Kidney (tissue), 13 donors: ENCODE measurements at regions not wholly inside any gene's neighbourhood (a gene's known extent, or its start where the extent isn't known, plus 50 kb on each side); places are given as distances from the start of the nearest gene placed in this dataset.

Source experiments
- DNase-seq, 5 donors: peaks; one replicate each; pipeline ENCODE4 v3.0.0-alpha.2; 2013 to 2020
- FAIRE-seq: peaks from 2 replicates; lab custom pipeline; 2012; peaks lifted over from hg19 to GRCh38; lab: Jason Lieb, UNC
- H3K27ac ChIP-seq, 2 donors: one replicate each; pipeline ENCODE4 v1.7.0; 2013; ENCODE audit warnings: low read depth in 2 of 2, low read length in 2 of 2, inconsistent platforms in 1 of 2
- H3K27me3 ChIP-seq: one replicate; pipeline ENCODE4 v1.7.1; 2013; ENCODE audit warnings: low read length, inconsistent platforms; ENCODE audit not compliant: control insufficient read depth, insufficient read depth
- H3K36me3 ChIP-seq, 3 donors: one replicate each; pipeline versions ENCODE4 v1.7.0 to v1.7.1; 2013; ENCODE audit warnings: low read length in 3 of 3, control low read depth in 1 of 3, inconsistent platforms in 1 of 3; ENCODE audit not compliant: insufficient read depth in 3 of 3, control insufficient read depth in 2 of 3
- H3K4me1 ChIP-seq, 3 donors: one replicate each; pipeline versions ENCODE4 v1.7.0 to v1.7.1; 2013; ENCODE audit warnings: low read length in 3 of 3, inconsistent platforms in 1 of 3, low read depth in 1 of 3; ENCODE audit not compliant: control insufficient read depth in 2 of 3, insufficient read depth in 2 of 3
- H3K4me3 ChIP-seq, 3 donors: one replicate each; pipeline versions ENCODE4 v1.7.0 to v1.8.1; 2013; ENCODE audit warnings: low read length in 3 of 3, control low read depth in 1 of 3, inconsistent platforms in 1 of 3
- H3K9ac ChIP-seq, 3 donors: one replicate each; pipeline versions ENCODE4 v1.7.0 to v1.7.1; 2013; ENCODE audit warnings: low read length in 3 of 3, control low read depth in 1 of 3, inconsistent platforms in 1 of 3
- H3K9me3 ChIP-seq, 3 donors: one replicate each; pipeline versions ENCODE4 v1.7.0 to v1.7.1; 2013; ENCODE audit warnings: low read length in 3 of 3, control low read depth in 1 of 3, inconsistent platforms in 1 of 3; ENCODE audit not compliant: control insufficient read depth in 2 of 3, insufficient read depth in 1 of 3
- intact Hi-C: fragments of 100-400 bp; cut with DNase I; formaldehyde crosslinking; loops from one replicate; pipeline ENCODE4 v1.11.1; 2022
- TF ChIP-seq, protein P1 (sequence below): IDR thresholded peaks from 3 replicates; pipeline ENCODE4 v1.5.1; 2012; ENCODE audit warnings: mild to moderate bottlenecking, moderate library complexity, borderline replicate concordance; ENCODE audit not compliant: insufficient read depth; ENCODE audit errors: extremely low read depth
- donor health status: control.
- donor health status: control.
- donor health status: control.
- donor health status: control.
- donor health status: control.
- donor health status: DM: yes; HTN: yes; CAD: no.
- donor health status: Normal renal cell carcinoma (clear cell type).

DNA sequence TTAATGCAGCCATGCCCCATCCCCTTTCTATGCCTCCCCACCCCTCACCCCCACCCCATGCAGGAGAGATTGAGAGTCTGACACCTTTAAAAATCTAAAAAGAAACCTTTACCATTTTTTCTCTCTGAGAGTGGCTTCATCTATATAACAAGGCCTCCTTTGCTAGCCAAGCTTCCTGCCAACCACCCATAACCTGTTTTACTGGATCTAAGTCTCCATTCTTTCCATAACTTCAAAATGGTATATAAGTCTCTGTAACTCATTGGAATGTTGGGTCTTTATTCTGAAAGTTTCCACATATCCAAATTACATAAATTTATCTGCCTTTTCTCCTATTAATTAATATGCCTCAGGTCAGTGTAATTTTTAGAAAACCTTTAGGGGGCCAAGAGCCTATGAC lies 1174.0 kb downstream of the MAT2B start:
- no peaks in the 10 kb centered on the region for H3K27me3 ChIP-seq

DNA sequence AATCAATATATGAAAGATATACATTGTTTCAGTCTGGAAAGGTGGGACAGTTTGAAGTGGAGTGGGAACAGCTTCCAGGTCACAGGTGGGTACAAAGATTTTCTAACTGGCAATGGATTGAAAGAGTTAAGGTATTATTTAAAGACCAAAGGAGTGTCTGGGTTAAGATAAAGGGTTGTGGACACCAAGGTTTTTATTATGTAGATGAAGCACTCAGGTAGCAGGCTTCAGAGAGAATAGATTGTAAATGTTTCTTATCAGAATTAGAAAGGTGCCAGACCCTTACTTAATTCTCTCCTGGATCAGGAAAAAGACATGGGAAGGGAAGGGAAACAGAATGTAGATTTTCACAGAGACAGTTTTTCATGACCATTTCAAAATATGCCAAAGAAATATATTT lies 1174.8 kb downstream of the MAT2B start:
- no peak for FAIRE-seq
- TF ChIP-seq, protein P1, sequence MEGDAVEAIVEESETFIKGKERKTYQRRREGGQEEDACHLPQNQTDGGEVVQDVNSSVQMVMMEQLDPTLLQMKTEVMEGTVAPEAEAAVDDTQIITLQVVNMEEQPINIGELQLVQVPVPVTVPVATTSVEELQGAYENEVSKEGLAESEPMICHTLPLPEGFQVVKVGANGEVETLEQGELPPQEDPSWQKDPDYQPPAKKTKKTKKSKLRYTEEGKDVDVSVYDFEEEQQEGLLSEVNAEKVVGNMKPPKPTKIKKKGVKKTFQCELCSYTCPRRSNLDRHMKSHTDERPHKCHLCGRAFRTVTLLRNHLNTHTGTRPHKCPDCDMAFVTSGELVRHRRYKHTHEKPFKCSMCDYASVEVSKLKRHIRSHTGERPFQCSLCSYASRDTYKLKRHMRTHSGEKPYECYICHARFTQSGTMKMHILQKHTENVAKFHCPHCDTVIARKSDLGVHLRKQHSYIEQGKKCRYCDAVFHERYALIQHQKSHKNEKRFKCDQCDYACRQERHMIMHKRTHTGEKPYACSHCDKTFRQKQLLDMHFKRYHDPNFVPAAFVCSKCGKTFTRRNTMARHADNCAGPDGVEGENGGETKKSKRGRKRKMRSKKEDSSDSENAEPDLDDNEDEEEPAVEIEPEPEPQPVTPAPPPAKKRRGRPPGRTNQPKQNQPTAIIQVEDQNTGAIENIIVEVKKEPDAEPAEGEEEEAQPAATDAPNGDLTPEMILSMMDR = no peak
- Histone ChIP-seq H3K27ac (no peak overlapping the region), H3K4me3 (no peak overlapping the region), H3K4me1 (no peaks in the 10 kb centered on the region), H3K27me3 (no peaks in the 10 kb centered on the region), H3K9ac (no peak overlapping the region), H3K36me3 (no peaks in the 10 kb centered on the region), H3K9me3 (no peaks in the 10 kb centered on the region)
- DNase-seq = no peak
- intact Hi-C loops = no loop called here

More for the DNA sequence above, 1174.0 kb downstream of the MAT2B start:
- TF ChIP-seq, protein P1 = no peak
- DNase-seq = no peak
- intact Hi-C loops = no loop called here
- H3K36me3 ChIP-seq = no peaks in the 10 kb centered on the region
- H3K4me3 ChIP-seq = no peak overlapping the region
- H3K9me3 ChIP-seq = no peaks in the 10 kb centered on the region
- no peaks in the 10 kb centered on the region for H3K4me1 ChIP-seq
- H3K27ac ChIP-seq = no peak overlapping the region
- no peak overlapping the region for H3K9ac ChIP-seq
- no peak for FAIRE-seq

DNA sequence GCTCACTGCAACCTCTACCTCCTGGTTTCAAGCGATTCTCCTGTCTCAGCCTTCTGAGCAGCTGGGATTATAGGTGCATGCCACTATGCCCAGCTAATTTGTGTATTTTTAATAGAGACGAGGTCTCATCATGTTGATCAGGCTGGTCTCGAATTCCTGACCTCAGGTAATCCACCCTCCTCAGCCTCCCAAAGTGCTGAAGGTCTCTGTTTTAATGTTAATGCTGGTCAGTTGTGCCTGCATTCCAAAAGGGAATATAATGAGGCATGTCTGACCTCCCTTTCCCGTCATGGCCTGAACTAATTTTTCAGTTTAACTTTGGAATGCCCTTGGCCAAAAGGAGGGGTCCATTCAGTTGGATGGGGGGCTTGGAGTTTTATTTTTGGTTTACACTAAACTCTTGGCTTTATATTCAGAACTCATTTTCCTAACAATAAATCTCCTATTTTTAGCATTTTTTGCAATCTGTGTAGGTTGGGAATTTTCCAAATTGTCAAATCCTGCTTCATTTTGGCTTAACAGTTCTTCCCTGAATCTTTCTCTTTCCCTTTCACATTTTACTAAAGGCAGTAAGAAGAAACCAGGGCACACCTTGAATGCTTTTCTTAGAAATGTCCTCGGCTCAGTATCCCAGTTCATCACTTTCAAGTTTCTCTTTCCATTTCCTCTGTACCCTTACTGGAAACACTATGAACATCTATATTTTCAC lies 1175.5 kb downstream of the MAT2B start:
- Histone ChIP-seq H3K36me3 (no peaks in the 10 kb centered on the region), H3K27ac (no peak overlapping the region), H3K9ac (no peak overlapping the region), H3K9me3 (no peaks in the 10 kb centered on the region), H3K4me1 (no peaks in the 10 kb centered on the region), H3K4me3 (no peak overlapping the region), H3K27me3 (no peaks in the 10 kb centered on the region)
- intact Hi-C loops = no loop called here
- FAIRE-seq = no peak
- TF ChIP-seq, protein P1 = no peak
- DNase-seq = peak in 1 of 5 donors; percentile 2
